K562 (cell line): ENCODE measurements at regions not wholly inside any gene's neighbourhood (a gene's known extent, or its start where the extent isn't known, plus 50 kb on each side); places are given as distances from the start of the nearest gene placed in this dataset.

ENCODE experiments used
- NUFIP1 ChIP-seq: fragments of 450-650 bp; IDR thresholded peaks from 2 replicates; pipeline ENCODE4 v1.6.1; 2018; ENCODE audit not compliant: partially characterized antibody
- XRCC4 ChIP-seq: IDR thresholded peaks from one replicate; pipeline ENCODE4 v1.6.1; 2011; ENCODE audit not compliant: insufficient read depth, insufficient read length; ENCODE audit errors: extremely low read depth
- ZNF174 ChIP-seq: fragments of 250-450 bp; sonication (Bioruptor Pico); IDR thresholded peaks from 2 replicates; pipeline ENCODE4 v1.4.0; 2020; ENCODE audit warnings: mild to moderate bottlenecking
- TF ChIP-seq, protein P1 (sequence below), 2 experiments: fragments of 450-650 bp; formaldehyde crosslinking in 1 of 2; IDR thresholded peaks; 2 replicates each; pipeline versions ENCODE4 v1.4.0 to v1.6.1; 2014 to 2020; ENCODE audit warnings: mild to moderate bottlenecking in 2 of 2, borderline replicate concordance in 1 of 2, low read depth in 1 of 2
- TF ChIP-seq, protein P2 (sequence below): fragments of 250-450 bp; sonication (Bioruptor Pico); IDR thresholded peaks from 2 replicates; pipeline ENCODE4 v1.4.0; 2020; ENCODE audit warnings: mild to moderate bottlenecking
- TF ChIP-seq, protein P3 (sequence below), 3 experiments: IDR thresholded peaks in 2 of 3; conservative IDR thresholded peaks in 1 of 3; 2 replicates each; pipeline ENCODE4 v1.5.1; 2011 to 2012; ENCODE audit warnings: low read length in 3 of 3, mild to moderate bottlenecking in 3 of 3, control low read depth in 2 of 3, improper control_type of control experiment in 1 of 3, inconsistent platforms in 1 of 3, low read depth in 1 of 3, mixed read lengths in 1 of 3, moderate library complexity in 1 of 3; ENCODE audit not compliant: insufficient read depth in 2 of 3
- TF ChIP-seq, protein P4 (sequence below): sonication (generic); formaldehyde crosslinking; IDR thresholded peaks from 2 replicates; pipeline ENCODE4 v1.8.0; 2022; ENCODE audit warnings: mild to moderate bottlenecking, missing genetic modification reagents, borderline replicate concordance

DNA sequence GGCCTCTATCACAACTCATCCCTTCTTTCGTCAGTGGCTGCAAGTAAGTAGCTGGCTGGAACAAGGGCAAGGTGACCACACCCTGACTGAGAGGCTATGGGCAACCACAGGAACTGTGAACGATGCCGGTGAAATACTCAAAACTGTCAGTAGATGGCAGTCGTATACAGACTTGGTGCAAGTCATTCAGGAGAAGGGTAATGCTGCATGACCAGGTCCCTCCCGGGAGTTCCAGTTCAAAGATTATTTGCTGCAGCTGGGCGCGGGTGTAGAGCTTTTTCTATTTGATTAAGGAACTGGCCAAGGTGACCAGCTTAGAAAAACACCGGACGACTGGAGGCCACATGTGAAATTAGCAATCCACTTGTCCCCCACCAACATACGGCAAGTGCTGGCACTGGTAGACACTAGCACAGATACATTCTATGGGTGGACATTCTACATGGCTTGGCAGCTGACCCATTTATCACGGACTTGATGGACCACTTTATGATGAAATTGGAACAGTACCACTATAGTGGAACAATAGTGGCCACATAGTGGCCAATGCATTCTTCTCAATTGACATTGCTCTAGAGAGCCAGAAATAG is 726.6 kb downstream of the TRAM1L1 start (continued):
- TF ChIP-seq XRCC4 (no peak), NUFIP1 (no peak), ZNF174 (no peak)
- TF ChIP-seq, protein P1, sequence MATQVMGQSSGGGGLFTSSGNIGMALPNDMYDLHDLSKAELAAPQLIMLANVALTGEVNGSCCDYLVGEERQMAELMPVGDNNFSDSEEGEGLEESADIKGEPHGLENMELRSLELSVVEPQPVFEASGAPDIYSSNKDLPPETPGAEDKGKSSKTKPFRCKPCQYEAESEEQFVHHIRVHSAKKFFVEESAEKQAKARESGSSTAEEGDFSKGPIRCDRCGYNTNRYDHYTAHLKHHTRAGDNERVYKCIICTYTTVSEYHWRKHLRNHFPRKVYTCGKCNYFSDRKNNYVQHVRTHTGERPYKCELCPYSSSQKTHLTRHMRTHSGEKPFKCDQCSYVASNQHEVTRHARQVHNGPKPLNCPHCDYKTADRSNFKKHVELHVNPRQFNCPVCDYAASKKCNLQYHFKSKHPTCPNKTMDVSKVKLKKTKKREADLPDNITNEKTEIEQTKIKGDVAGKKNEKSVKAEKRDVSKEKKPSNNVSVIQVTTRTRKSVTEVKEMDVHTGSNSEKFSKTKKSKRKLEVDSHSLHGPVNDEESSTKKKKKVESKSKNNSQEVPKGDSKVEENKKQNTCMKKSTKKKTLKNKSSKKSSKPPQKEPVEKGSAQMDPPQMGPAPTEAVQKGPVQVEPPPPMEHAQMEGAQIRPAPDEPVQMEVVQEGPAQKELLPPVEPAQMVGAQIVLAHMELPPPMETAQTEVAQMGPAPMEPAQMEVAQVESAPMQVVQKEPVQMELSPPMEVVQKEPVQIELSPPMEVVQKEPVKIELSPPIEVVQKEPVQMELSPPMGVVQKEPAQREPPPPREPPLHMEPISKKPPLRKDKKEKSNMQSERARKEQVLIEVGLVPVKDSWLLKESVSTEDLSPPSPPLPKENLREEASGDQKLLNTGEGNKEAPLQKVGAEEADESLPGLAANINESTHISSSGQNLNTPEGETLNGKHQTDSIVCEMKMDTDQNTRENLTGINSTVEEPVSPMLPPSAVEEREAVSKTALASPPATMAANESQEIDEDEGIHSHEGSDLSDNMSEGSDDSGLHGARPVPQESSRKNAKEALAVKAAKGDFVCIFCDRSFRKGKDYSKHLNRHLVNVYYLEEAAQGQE (IDR thresholded peaks at IDR 0.05; ENCODE audit: borderline replicate concordance) = peak; percentile 26; the same call in 1 of the 2 replicates
- TF ChIP-seq, protein P1 (CRISPR knock-in tag; IDR thresholded peaks at IDR 0.05; ENCODE audit: low read depth) = no peak
- TF ChIP-seq, protein P2, sequence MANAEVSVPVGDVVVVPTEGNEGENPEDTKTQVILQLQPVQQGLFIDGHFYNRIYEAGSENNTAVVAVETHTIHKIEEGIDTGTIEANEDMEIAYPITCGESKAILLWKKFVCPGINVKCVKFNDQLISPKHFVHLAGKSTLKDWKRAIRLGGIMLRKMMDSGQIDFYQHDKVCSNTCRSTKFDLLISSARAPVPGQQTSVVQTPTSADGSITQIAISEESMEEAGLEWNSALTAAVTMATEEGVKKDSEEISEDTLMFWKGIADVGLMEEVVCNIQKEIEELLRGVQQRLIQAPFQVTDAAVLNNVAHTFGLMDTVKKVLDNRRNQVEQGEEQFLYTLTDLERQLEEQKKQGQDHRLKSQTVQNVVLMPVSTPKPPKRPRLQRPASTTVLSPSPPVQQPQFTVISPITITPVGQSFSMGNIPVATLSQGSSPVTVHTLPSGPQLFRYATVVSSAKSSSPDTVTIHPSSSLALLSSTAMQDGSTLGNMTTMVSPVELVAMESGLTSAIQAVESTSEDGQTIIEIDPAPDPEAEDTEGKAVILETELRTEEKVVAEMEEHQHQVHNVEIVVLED (CRISPR knock-in tag) = no peak
- TF ChIP-seq, protein P3, sequence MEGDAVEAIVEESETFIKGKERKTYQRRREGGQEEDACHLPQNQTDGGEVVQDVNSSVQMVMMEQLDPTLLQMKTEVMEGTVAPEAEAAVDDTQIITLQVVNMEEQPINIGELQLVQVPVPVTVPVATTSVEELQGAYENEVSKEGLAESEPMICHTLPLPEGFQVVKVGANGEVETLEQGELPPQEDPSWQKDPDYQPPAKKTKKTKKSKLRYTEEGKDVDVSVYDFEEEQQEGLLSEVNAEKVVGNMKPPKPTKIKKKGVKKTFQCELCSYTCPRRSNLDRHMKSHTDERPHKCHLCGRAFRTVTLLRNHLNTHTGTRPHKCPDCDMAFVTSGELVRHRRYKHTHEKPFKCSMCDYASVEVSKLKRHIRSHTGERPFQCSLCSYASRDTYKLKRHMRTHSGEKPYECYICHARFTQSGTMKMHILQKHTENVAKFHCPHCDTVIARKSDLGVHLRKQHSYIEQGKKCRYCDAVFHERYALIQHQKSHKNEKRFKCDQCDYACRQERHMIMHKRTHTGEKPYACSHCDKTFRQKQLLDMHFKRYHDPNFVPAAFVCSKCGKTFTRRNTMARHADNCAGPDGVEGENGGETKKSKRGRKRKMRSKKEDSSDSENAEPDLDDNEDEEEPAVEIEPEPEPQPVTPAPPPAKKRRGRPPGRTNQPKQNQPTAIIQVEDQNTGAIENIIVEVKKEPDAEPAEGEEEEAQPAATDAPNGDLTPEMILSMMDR (IDR thresholded peaks at IDR 0.05 in 2 of 3, conservative IDR thresholded peaks at IDR 0.05 in 1 of 3; ENCODE audit: insufficient read depth in 2 of 3, low read depth in 1 of 3, low read length in 3 of 3) = peak; percentile 28 to 46 (median 44); a peak in 3 of 6 replicates
- TF ChIP-seq, protein P4, sequence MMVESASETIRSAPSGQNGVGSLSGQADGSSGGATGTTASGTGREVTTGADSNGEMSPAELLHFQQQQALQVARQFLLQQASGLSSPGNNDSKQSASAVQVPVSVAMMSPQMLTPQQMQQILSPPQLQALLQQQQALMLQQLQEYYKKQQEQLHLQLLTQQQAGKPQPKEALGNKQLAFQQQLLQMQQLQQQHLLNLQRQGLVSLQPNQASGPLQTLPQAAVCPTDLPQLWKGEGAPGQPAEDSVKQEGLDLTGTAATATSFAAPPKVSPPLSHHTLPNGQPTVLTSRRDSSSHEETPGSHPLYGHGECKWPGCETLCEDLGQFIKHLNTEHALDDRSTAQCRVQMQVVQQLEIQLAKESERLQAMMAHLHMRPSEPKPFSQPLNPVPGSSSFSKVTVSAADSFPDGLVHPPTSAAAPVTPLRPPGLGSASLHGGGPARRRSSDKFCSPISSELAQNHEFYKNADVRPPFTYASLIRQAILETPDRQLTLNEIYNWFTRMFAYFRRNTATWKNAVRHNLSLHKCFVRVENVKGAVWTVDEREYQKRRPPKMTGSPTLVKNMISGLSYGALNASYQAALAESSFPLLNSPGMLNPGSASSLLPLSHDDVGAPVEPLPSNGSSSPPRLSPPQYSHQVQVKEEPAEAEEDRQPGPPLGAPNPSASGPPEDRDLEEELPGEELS = no peak
